PFSK-1 (cell line): ENCODE measurements at regions not wholly inside any gene's neighbourhood (a gene's known extent, or its start where the extent isn't known, plus 50 kb on each side); places are given as distances from the start of the nearest gene placed in this dataset.

Experiments used
- FOXP2 ChIP-seq: optimal IDR thresholded peaks from 2 replicates; pipeline ENCODE3; 2011; ENCODE audit warnings: borderline replicate concordance, control low read depth, inconsistent platforms; ENCODE audit not compliant: insufficient read depth; ENCODE audit errors: extremely low read length, extremely low read depth
- POLR2AphosphoS5 ChIP-seq: IDR thresholded peaks from 2 replicates; pipeline ENCODE4 v1.6.1; 2012; ENCODE audit warnings: low read depth, mild to moderate bottlenecking, control low read depth, low read length, moderate library complexity
- REST ChIP-seq, 2 experiments: IDR thresholded peaks; 2 replicates each; pipeline versions ENCODE4 v1.6.1 to v1.8.0; 2011 to 2012; ENCODE audit warnings: low read depth in 2 of 2, low read length in 2 of 2, control low read depth in 1 of 2, inconsistent platforms in 1 of 2, mild to moderate bottlenecking in 1 of 2, moderate library complexity in 1 of 2; ENCODE audit not compliant: insufficient read depth in 1 of 2
- SIN3A ChIP-seq: IDR thresholded peaks from 2 replicates; pipeline ENCODE4 v1.6.1; 2012; ENCODE audit warnings: mild to moderate bottlenecking, low read length, moderate library complexity, borderline replicate concordance; ENCODE audit not compliant: insufficient read depth
- TAF1 ChIP-seq: IDR thresholded peaks from 2 replicates; pipeline ENCODE4 v1.6.1; 2012; ENCODE audit warnings: low read length, control low read depth, borderline replicate concordance; ENCODE audit not compliant: insufficient read depth

- TF ChIP-seq REST (IDR thresholded peaks at IDR 0.05; ENCODE audit: insufficient read depth in 1 of 2, low read depth in 2 of 2, low read length in 2 of 2) (no peak), POLR2AphosphoS5 (no peak), SIN3A (no peak), FOXP2 (no peak), TAF1 (no peak)
These were observed 988.8 kb upstream of the TMPRSS15 start for GRCh38 chr21:19392390-19392789.

- TF ChIP-seq TAF1 = no peak
- TF ChIP-seq FOXP2 = no peak
- no peak for TF ChIP-seq SIN3A
- TF ChIP-seq POLR2AphosphoS5 = no peak
These were observed 996.7 kb upstream of the TMPRSS15 start for GRCh38 chr21:19400223-19400770.

- TF ChIP-seq SIN3A = no peak
- TF ChIP-seq TAF1 = no peak
These were observed 999.3 kb upstream of the TMPRSS15 start for GRCh38 chr21:19402870-19403269.

GRCh38 chr21:19405326-19405725 lies 1001.7 kb upstream of the TMPRSS15 start:
- no peak for TF ChIP-seq POLR2AphosphoS5
- no peak for TF ChIP-seq REST (IDR thresholded peaks at IDR 0.05; ENCODE audit: insufficient read depth in 1 of 2, low read depth in 2 of 2, low read length in 2 of 2)
- no peak for TF ChIP-seq TAF1
- TF ChIP-seq SIN3A = no peak
- TF ChIP-seq FOXP2 = no peak

GRCh38 chr21:19420565-19420964 lies 1017.0 kb upstream of the TMPRSS15 start:
- TF ChIP-seq FOXP2 (no peak), REST (IDR thresholded peaks at IDR 0.05; ENCODE audit: insufficient read depth in 1 of 2, low read depth in 2 of 2, low read length in 2 of 2) (no peak), SIN3A (no peak), TAF1 (no peak), POLR2AphosphoS5 (no peak)

- no peak for TF ChIP-seq REST (IDR thresholded peaks at IDR 0.05; ENCODE audit: insufficient read depth in 1 of 2, low read depth in 2 of 2, low read length in 2 of 2)
- TF ChIP-seq SIN3A = no peak
- no peak for TF ChIP-seq FOXP2
- no peak for TF ChIP-seq TAF1
- no peak for TF ChIP-seq POLR2AphosphoS5
These were observed 1030.0 kb upstream of the TMPRSS15 start for GRCh38 chr21:19433623-19434022.
